Esophagus muscularis mucosa (tissue), 4 donors: ENCODE measurements at regions not wholly inside any gene's neighbourhood (a gene's known extent, or its start where the extent isn't known, plus 50 kb on each side); places are given as distances from the start of the nearest gene placed in this dataset.

Source experiments
- DNase-seq: peaks from one replicate; pipeline ENCODE4 v3.0.0-alpha.2; 2017; ENCODE audit errors: extremely low spot score
- H3K27ac ChIP-seq, 4 donors: fragments of 200-600 bp; sonication (generic); replicated peaks in 1 of 4; 1 replicate in 3 of 4; 2 replicates in 1 of 4; pipeline ENCODE4 v1.5.1; 2016 to 2019; ENCODE audit warnings: mild to moderate bottlenecking in 1 of 4
- H3K27me3 ChIP-seq, 4 donors: fragments of 200-600 bp; sonication (generic); one replicate each; pipeline versions ENCODE4 v1.5.1 to v1.6.0; 2016 to 2019
- H3K36me3 ChIP-seq, 4 donors: fragments of 200-600 bp; sonication (generic); one replicate each; pipeline ENCODE4 v1.5.1; 2016 to 2019
- H3K4me1 ChIP-seq, 4 donors: fragments of 200-600 bp; sonication (generic); one replicate each; pipeline ENCODE4 v1.5.1; 2016 to 2019
- H3K4me3 ChIP-seq, 4 donors: fragments of 200-600 bp; sonication (generic); 1 replicate in 2 of 4; 2 replicates in 2 of 4; pipeline ENCODE4 v1.5.1; 2016 to 2019; ENCODE audit warnings: mild to moderate bottlenecking in 4 of 4, moderate library complexity in 1 of 4
- H3K9me3 ChIP-seq, 4 donors: fragments of 200-600 bp; sonication (generic); 1 replicate in 3 of 4; 2 replicates in 1 of 4; pipeline ENCODE4 v1.5.1; 2016 to 2019
- CTCF ChIP-seq, 3 experiments: fragments of 200-600 bp in 2 of 3; fragments of 450-650 bp in 1 of 3; sonication (generic) in 2 of 3; IDR thresholded peaks; one replicate each; pipeline ENCODE4 v1.5.1; 2017 to 2019; ENCODE audit warnings: antibody characterized with exemption in 3 of 3, mild to moderate bottlenecking in 2 of 3, moderate library complexity in 1 of 3
- EP300 ChIP-seq: sonication (generic); formaldehyde crosslinking; IDR thresholded peaks from one replicate; pipeline ENCODE4 v1.6.1; 2017; ENCODE audit warnings: antibody characterized with exemption
- POLR2A ChIP-seq: fragments of 450-650 bp; IDR thresholded peaks from one replicate; pipeline ENCODE4 v1.6.1; 2017; ENCODE audit warnings: antibody characterized with exemption, moderate library complexity, mild to moderate bottlenecking, low read depth
- POLR2AphosphoS5 ChIP-seq, 2 donors: sonication (generic); formaldehyde crosslinking; IDR thresholded peaks; one replicate each; pipeline ENCODE4 v1.6.1; 2017; ENCODE audit warnings: antibody characterized with exemption in 2 of 2
- WGBS: methylation state at CpG from one replicate; pipeline ENCODE4 v1.1.5; 2018; 5-methylcytosine and 5-hydroxymethylcytosine counted together
- intact Hi-C: fragments of 100-400 bp; cut with DNase I; formaldehyde crosslinking; loops from one replicate; pipeline ENCODE4 v1.15.1; 2023

GRCh38 chr2:193627927-193628272 lies 1433.2 kb upstream of the TMEFF2 start:
- no peak overlapping the region for H3K4me3 ChIP-seq
- TF ChIP-seq POLR2A (no peak), POLR2AphosphoS5 (IDR thresholded peaks at IDR 0.05) (no peak), EP300 (no peak), CTCF (IDR thresholded peaks at IDR 0.05) (no peak)
- intact Hi-C loops, result no loop called here
- 86% methylated on average over 1 of the region's 1 CpG for WGBS
- no peaks in the 10 kb centered on the region for H3K4me1 ChIP-seq
- no peaks in the 10 kb centered on the region for H3K27me3 ChIP-seq
- no peaks in the 10 kb centered on the region for H3K36me3 ChIP-seq
- no peak for DNase-seq
- H3K27ac ChIP-seq, result no peak overlapping the region
- H3K9me3 ChIP-seq, result peaks cover 0 to 8% (median 0%) of the 10 kb centered on the region in 4 donors

- Histone ChIP-seq H3K36me3 (no peaks in the 10 kb centered on the region), H3K27ac (no peak overlapping the region), H3K4me3 (no peak overlapping the region), H3K9me3 (peaks cover 0 to 8% (median 0%) of the 10 kb centered on the region in 4 donors), H3K4me1 (no peaks in the 10 kb centered on the region), H3K27me3 (no peaks in the 10 kb centered on the region)
- DNase-seq, result no peak
- 74% methylated on average over 3 of the region's 3 CpGs for WGBS
- intact Hi-C loops, result no loop called here
- no peak for TF ChIP-seq EP300
- TF ChIP-seq POLR2AphosphoS5 (IDR thresholded peaks at IDR 0.05), result no peak
- TF ChIP-seq POLR2A, result no peak
- TF ChIP-seq CTCF (IDR thresholded peaks at IDR 0.05), result no peak
Observed at GRCh38 chr2:193627187-193627926, 1432.6 kb upstream of the TMEFF2 start.

GRCh38 chr2:193608451-193608850 lies 1413.7 kb upstream of the TMEFF2 start:
- Histone ChIP-seq H3K4me1 (no peaks in the 10 kb centered on the region), H3K4me3 (no peak overlapping the region), H3K36me3 (no peaks in the 10 kb centered on the region), H3K9me3 (no peaks in the 10 kb centered on the region), H3K27ac (no peak overlapping the region), H3K27me3 (no peaks in the 10 kb centered on the region)
- TF ChIP-seq EP300, result no peak
- no peak for TF ChIP-seq POLR2AphosphoS5 (IDR thresholded peaks at IDR 0.05)
- TF ChIP-seq CTCF (IDR thresholded peaks at IDR 0.05), result no peak
- TF ChIP-seq POLR2A, result no peak
- intact Hi-C loops, result no loop called here
- no peak for DNase-seq

- no peak overlapping the region for H3K4me3 ChIP-seq
- peaks cover 0 to 12% (median 1%) of the 10 kb centered on the region in 4 donors for H3K9me3 ChIP-seq
- H3K36me3 ChIP-seq, result no peaks in the 10 kb centered on the region
- intact Hi-C loops, result no loop called here
- WGBS, result 77% methylated on average over 6 of the region's 6 CpGs
- TF ChIP-seq POLR2AphosphoS5 (IDR thresholded peaks at IDR 0.05) (no peak), EP300 (no peak), CTCF (IDR thresholded peaks at IDR 0.05) (no peak), POLR2A (no peak)
- no peak overlapping the region for H3K27ac ChIP-seq
- DNase-seq, result no peak
- no peaks in the 10 kb centered on the region for H3K4me1 ChIP-seq
- H3K27me3 ChIP-seq, result no peaks in the 10 kb centered on the region
Observed at GRCh38 chr2:193590831-193591230, 1396.1 kb upstream of the TMEFF2 start.

GRCh38 chr2:193584522-193584938 lies 1389.8 kb upstream of the TMEFF2 start:
- Histone ChIP-seq H3K9me3 (peaks cover 0 to 17% (median 3%) of the 10 kb centered on the region in 4 donors), H3K27ac (no peak overlapping the region), H3K27me3 (no peaks in the 10 kb centered on the region), H3K4me3 (no peak overlapping the region), H3K4me1 (no peaks in the 10 kb centered on the region), H3K36me3 (no peaks in the 10 kb centered on the region)
- no peak for DNase-seq
- intact Hi-C loops, result no loop called here
- WGBS, result no CpG with 5 or more reads among the region's 1 CpG
- TF ChIP-seq POLR2AphosphoS5 (IDR thresholded peaks at IDR 0.05), result no peak
- TF ChIP-seq CTCF (IDR thresholded peaks at IDR 0.05), result no peak
- no peak for TF ChIP-seq POLR2A
- no peak for TF ChIP-seq EP300
